Esophagus (tissue), 2 donors: ENCODE measurements at regions not wholly inside any gene's neighbourhood (a gene's known extent, or its start where the extent isn't known, plus 50 kb on each side); places are given as distances from the start of the nearest gene placed in this dataset.

Experiments used
- H3K27ac ChIP-seq, 2 donors: one replicate each; pipeline ENCODE4 v1.5.1; 2013; ENCODE audit warnings: low read depth in 2 of 2, mild to moderate bottlenecking in 2 of 2, inconsistent platforms in 1 of 2, low read length in 1 of 2, moderate library complexity in 1 of 2
- H3K27me3 ChIP-seq, 2 donors: one replicate each; pipeline ENCODE4 v1.6.1; 2013; ENCODE audit warnings: low read length in 2 of 2, control low read depth in 1 of 2, mild to moderate bottlenecking in 1 of 2; ENCODE audit not compliant: insufficient read depth in 2 of 2, control insufficient read depth in 1 of 2
- H3K36me3 ChIP-seq, 2 donors: one replicate each; pipeline ENCODE4 v1.6.1; 2013; ENCODE audit warnings: low read length in 1 of 2; ENCODE audit not compliant: control insufficient read depth in 2 of 2, insufficient read depth in 2 of 2
- H3K4me1 ChIP-seq, 2 donors: one replicate each; pipeline ENCODE4 v1.6.1; 2013; ENCODE audit warnings: low read length in 1 of 2; ENCODE audit not compliant: control insufficient read depth in 2 of 2, insufficient read depth in 2 of 2
- H3K4me3 ChIP-seq, 2 donors: one replicate each; pipeline ENCODE4 v1.5.1; 2013; ENCODE audit warnings: low read length in 2 of 2, mild to moderate bottlenecking in 2 of 2, low read depth in 1 of 2, moderate library complexity in 1 of 2
- H3K9me3 ChIP-seq, 2 donors: one replicate each; pipeline ENCODE4 v1.6.1; 2013; ENCODE audit warnings: mild to moderate bottlenecking in 2 of 2, low read depth in 1 of 2, low read length in 1 of 2, moderate library complexity in 1 of 2; ENCODE audit not compliant: control insufficient read depth in 2 of 2, insufficient read depth in 1 of 2
- WGBS, 2 donors: extraction: QIAGEN DNeasy Blood & Tissue Kit; methylation state at CpG; one replicate each; pipeline ENCODE4 v1.1.7; 2013; 5-methylcytosine and 5-hydroxymethylcytosine counted together
- donor health status: healthy with polysubstance abuse.
- donor health status: Bipolar disorder and iron deficiency.

DNA sequence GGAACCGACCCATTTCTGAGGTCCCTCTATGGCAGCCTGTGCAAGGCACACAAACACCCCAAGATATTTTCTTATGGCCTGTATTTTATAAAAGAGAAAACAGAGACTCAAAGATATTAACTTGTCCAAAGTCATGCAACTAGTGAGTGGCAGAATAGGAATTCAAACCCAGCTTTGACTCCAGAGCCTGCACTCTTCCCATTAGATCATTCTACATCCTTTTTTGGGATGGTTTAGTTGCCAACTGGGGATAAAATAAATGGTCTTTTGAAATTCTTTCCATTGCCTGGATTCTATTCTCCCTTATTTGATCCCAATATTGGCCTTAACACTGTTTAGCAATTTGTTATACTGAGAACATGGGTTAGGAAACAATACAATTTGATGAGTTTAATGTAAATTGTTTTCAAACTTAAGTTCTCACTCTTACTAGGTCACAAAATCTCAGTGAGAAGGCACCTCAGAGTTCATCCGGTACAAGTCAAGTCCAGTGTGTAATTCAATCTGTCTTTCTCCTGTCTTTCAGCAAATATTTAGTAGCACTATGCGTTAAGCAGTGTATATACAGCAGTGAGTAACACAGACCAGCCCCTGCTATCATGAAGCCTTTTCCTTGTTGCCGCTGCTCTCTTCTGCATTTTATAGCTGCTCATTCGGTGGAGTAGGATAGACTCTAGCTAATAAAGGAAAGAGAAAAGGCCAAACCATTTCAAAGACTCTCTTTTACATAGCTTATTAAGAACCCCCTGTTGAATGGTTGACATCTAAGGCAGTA is 162.1 kb upstream of the IFNG-AS1 start:
- Histone ChIP-seq H3K9me3 (no peaks in the 10 kb centered on the region), H3K27me3 (no peaks in the 10 kb centered on the region), H3K27ac (peak overlapping the region in 1 of 2 donors; percentile 32), H3K36me3 (no peaks in the 10 kb centered on the region), H3K4me3 (no peak overlapping the region), H3K4me1 (no peaks in the 10 kb centered on the region)
- WGBS, 2 donors = 74 to 77% methylated on average over 5 of the region's 5 CpGs

GRCh38 chr12:67827820-67828383 is 161.3 kb upstream of the IFNG-AS1 start:
- H3K36me3 ChIP-seq = no peaks in the 10 kb centered on the region
- H3K4me3 ChIP-seq = peak overlapping the region; percentile 16 to 36
- peak overlapping the region in 1 of 2 donors; percentile 65 for H3K27ac ChIP-seq
- H3K27me3 ChIP-seq = no peaks in the 10 kb centered on the region
- H3K9me3 ChIP-seq = no peaks in the 10 kb centered on the region
- WGBS, 2 donors = 16 to 36% methylated on average over 7 of the region's 7 CpGs
- H3K4me1 ChIP-seq = no peaks in the 10 kb centered on the region

- Histone ChIP-seq H3K4me1 (no peaks in the 10 kb centered on the region), H3K27ac (no peak overlapping the region), H3K27me3 (no peaks in the 10 kb centered on the region), H3K4me3 (no peak overlapping the region), H3K36me3 (no peaks in the 10 kb centered on the region), H3K9me3 (no peaks in the 10 kb centered on the region)
- WGBS, 2 donors = 95 to 97% methylated on average over 4 of the region's 4 CpGs
Measured at GRCh38 chr12:67829896-67830295, 159.4 kb upstream of the IFNG-AS1 start.

DNA sequence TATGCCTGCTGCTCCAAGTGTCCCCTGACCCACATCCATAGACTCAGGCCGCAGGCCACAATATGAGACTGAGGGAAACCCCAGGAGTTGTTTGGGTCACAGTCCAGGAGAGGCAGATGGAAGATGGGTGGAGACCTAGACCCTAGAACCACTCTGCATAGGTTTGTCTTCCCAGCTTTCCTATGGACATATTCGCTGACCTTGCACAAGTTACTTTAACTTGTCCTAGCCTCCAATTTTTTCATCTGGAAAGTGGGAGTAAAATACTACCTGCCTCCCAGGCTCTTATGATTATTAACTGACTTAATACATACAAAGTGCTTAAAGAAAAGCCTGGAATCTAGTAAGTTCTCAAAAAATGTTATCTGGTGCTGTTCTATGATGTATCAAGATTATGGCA is 157.1 kb upstream of the IFNG-AS1 start:
- Histone ChIP-seq H3K4me1 (no peaks in the 10 kb centered on the region), H3K27me3 (no peaks in the 10 kb centered on the region), H3K36me3 (no peaks in the 10 kb centered on the region), H3K9me3 (no peaks in the 10 kb centered on the region), H3K27ac (no peak overlapping the region), H3K4me3 (no peak overlapping the region)
- WGBS, 2 donors = 96 to 98% methylated on average over 2 of the region's 2 CpGs

- H3K4me3 ChIP-seq = no peak overlapping the region
- WGBS, 2 donors = 82 to 83% methylated on average over 5 of the region's 5 CpGs
- no peaks in the 10 kb centered on the region for H3K4me1 ChIP-seq
- no peaks in the 10 kb centered on the region for H3K9me3 ChIP-seq
- no peaks in the 10 kb centered on the region for H3K36me3 ChIP-seq
- no peak overlapping the region for H3K27ac ChIP-seq
- no peaks in the 10 kb centered on the region for H3K27me3 ChIP-seq
Measured at GRCh38 chr12:67833602-67834001, 155.6 kb upstream of the IFNG-AS1 start.

GRCh38 chr12:67837876-67838275 is 151.4 kb upstream of the IFNG-AS1 start:
- no peak overlapping the region for H3K4me3 ChIP-seq
- peaks cover 0 to 4% of the 10 kb centered on the region in 2 donors for H3K9me3 ChIP-seq
- H3K27me3 ChIP-seq = no peaks in the 10 kb centered on the region
- WGBS, 2 donors = 50 to 75% methylated on average over 1 of the region's 1 CpG
- H3K36me3 ChIP-seq = no peaks in the 10 kb centered on the region
- H3K27ac ChIP-seq = no peak overlapping the region
- no peaks in the 10 kb centered on the region for H3K4me1 ChIP-seq

- no peaks in the 10 kb centered on the region for H3K27me3 ChIP-seq
- no peaks in the 10 kb centered on the region for H3K4me1 ChIP-seq
- H3K36me3 ChIP-seq = no peaks in the 10 kb centered on the region
- H3K9me3 ChIP-seq = peaks cover 0 to 4% of the 10 kb centered on the region in 2 donors
- no peak overlapping the region for H3K4me3 ChIP-seq
- H3K27ac ChIP-seq = no peak overlapping the region
- 67 to 68% methylated on average over 2 of the region's 2 CpGs for WGBS, 2 donors
Measured at GRCh38 chr12:67842124-67842523, 147.1 kb upstream of the IFNG-AS1 start.

DNA sequence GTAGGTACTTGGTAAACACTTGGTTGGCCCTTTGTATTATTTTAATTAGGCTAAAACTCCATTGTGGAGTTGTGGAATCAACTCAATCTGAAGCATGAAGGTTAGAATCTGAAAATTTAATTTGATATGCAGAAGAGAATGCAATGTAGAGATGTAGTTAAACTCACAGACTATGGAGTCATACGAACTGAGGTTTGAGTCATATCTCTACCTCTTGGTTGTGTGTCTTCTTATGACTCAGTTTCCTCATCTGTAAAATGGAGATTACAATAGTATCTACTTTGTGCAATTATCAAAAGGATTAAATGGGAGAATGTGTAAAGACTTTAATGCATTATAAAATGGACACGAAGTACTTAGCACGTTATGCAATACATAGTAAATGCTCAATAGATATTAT is 146.0 kb upstream of the IFNG-AS1 start:
- no peaks in the 10 kb centered on the region for H3K27me3 ChIP-seq
- H3K9me3 ChIP-seq = peaks cover 0 to 4% of the 10 kb centered on the region in 2 donors
- H3K4me3 ChIP-seq = no peak overlapping the region
- no peak overlapping the region for H3K27ac ChIP-seq
- no peaks in the 10 kb centered on the region for H3K4me1 ChIP-seq
- H3K36me3 ChIP-seq = no peaks in the 10 kb centered on the region
- 80 to 81% methylated on average over 3 of the region's 3 CpGs for WGBS, 2 donors

DNA sequence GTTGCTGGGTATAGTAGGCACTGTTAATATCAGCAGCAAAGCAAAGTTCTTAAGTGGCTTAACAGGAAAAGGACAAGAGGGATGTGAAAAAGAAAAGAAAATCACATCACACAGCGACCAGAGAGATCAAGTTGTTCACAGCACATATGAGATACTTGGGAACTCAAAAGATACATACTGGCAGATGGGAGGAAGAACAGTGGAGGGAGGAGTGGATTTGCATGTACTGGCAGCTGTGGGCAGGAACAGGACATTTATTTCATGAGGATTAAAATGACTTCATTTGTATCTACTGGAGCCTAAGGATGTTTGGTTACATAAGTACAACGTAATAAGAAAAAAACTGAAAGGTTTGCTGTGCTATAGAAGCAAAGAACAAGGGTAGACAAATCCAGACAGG is 136.5 kb upstream of the IFNG-AS1 start:
- Histone ChIP-seq H3K27ac (no peak overlapping the region), H3K27me3 (no peaks in the 10 kb centered on the region), H3K9me3 (no peaks in the 10 kb centered on the region), H3K4me3 (no peak overlapping the region), H3K36me3 (no peaks in the 10 kb centered on the region), H3K4me1 (no peaks in the 10 kb centered on the region)
- WGBS, 2 donors = 48 to 55% methylated on average over 2 of the region's 2 CpGs

DNA sequence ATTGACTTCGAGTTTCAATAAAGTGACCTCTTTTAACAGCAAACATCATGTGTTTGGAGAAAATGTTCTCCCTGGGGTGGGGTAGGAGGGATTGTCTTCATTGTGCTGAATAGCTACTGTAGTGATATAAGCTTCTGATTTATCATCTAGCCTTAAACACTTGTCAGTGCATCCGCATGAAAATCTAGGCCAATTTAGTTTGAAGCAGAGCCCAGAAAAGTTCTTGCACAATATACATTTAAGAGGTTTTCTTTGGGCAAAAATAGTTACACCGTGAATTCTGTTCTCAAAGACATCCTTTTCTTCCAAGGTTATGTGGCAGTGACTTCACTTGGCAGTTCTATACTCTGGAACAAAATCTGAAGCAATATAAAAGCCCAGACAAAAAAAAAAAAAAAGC is 136.0 kb upstream of the IFNG-AS1 start:
- no peaks in the 10 kb centered on the region for H3K27me3 ChIP-seq
- H3K4me1 ChIP-seq = no peaks in the 10 kb centered on the region
- no peak overlapping the region for H3K27ac ChIP-seq
- H3K9me3 ChIP-seq = no peaks in the 10 kb centered on the region
- H3K36me3 ChIP-seq = no peaks in the 10 kb centered on the region
- no peak overlapping the region for H3K4me3 ChIP-seq
- 24 to 51% methylated on average over 3 of the region's 3 CpGs for WGBS, 2 donors
